WERI-Rb-1 (cell line): ENCODE measurements at regions not wholly inside any gene's neighbourhood (a gene's known extent, or its start where the extent isn't known, plus 50 kb on each side); places are given as distances from the start of the nearest gene placed in this dataset.

ENCODE experiments used
- DNase-seq: peaks from one replicate; pipeline ENCODE4 v3.0.0-alpha.2; 2020
- H3K27ac ChIP-seq: fragments of 250-450 bp; sonication (Bioruptor Pico); 2 replicates; pipeline ENCODE4 v1.5.1; 2020; ENCODE audit warnings: mild to moderate bottlenecking, moderate library complexity
- H3K27me3 ChIP-seq: fragments of 250-450 bp; sonication (Bioruptor Pico); 2 replicates; pipeline ENCODE4 v1.5.1; 2021; ENCODE audit warnings: mild to moderate bottlenecking, low read depth, moderate library complexity; ENCODE audit not compliant: insufficient read depth, severe bottlenecking
- H3K36me3 ChIP-seq: fragments of 250-450 bp; sonication (Bioruptor Pico); 2 replicates; pipeline ENCODE4 v1.5.1; 2020; ENCODE audit warnings: mild to moderate bottlenecking, moderate library complexity
- H3K4me3 ChIP-seq: 2 replicates; pipeline ENCODE4 v1.5.1; 2011; ENCODE audit warnings: low read depth, mild to moderate bottlenecking, control low read depth, low read length
- H3K9me3 ChIP-seq: fragments of 250-450 bp; sonication (Bioruptor Pico); 2 replicates; pipeline ENCODE4 v1.5.1; 2021; ENCODE audit warnings: mild to moderate bottlenecking, moderate library complexity; ENCODE audit not compliant: severe bottlenecking
- TF ChIP-seq, protein P1 (sequence below): IDR thresholded peaks from 2 replicates; pipeline ENCODE4 v1.5.1; 2011; ENCODE audit warnings: low read depth, mild to moderate bottlenecking, control low read depth, inconsistent platforms, low read length

GRCh38 chr14:43903209-43903608, 603.9 kb downstream of the FSCB start:
- Histone ChIP-seq H3K27ac (no peak overlapping the region), H3K36me3 (no peaks in the 10 kb centered on the region), H3K4me3 (no peak overlapping the region), H3K27me3 (peaks cover 7% of the 10 kb centered on the region), H3K9me3 (no peaks in the 10 kb centered on the region)
- TF ChIP-seq, protein P1, sequence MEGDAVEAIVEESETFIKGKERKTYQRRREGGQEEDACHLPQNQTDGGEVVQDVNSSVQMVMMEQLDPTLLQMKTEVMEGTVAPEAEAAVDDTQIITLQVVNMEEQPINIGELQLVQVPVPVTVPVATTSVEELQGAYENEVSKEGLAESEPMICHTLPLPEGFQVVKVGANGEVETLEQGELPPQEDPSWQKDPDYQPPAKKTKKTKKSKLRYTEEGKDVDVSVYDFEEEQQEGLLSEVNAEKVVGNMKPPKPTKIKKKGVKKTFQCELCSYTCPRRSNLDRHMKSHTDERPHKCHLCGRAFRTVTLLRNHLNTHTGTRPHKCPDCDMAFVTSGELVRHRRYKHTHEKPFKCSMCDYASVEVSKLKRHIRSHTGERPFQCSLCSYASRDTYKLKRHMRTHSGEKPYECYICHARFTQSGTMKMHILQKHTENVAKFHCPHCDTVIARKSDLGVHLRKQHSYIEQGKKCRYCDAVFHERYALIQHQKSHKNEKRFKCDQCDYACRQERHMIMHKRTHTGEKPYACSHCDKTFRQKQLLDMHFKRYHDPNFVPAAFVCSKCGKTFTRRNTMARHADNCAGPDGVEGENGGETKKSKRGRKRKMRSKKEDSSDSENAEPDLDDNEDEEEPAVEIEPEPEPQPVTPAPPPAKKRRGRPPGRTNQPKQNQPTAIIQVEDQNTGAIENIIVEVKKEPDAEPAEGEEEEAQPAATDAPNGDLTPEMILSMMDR: no peak
- DNase-seq: no peak

- no peak overlapping the region for H3K4me3 ChIP-seq
- no peak for DNase-seq
- TF ChIP-seq, protein P1: no peak
- no peaks in the 10 kb centered on the region for H3K9me3 ChIP-seq
- no peak overlapping the region for H3K27ac ChIP-seq
- H3K27me3 ChIP-seq: peaks cover 11% of the 10 kb centered on the region
- H3K36me3 ChIP-seq: no peaks in the 10 kb centered on the region
Observed at GRCh38 chr14:43901911-43902673, 605.0 kb downstream of the FSCB start.

DNA sequence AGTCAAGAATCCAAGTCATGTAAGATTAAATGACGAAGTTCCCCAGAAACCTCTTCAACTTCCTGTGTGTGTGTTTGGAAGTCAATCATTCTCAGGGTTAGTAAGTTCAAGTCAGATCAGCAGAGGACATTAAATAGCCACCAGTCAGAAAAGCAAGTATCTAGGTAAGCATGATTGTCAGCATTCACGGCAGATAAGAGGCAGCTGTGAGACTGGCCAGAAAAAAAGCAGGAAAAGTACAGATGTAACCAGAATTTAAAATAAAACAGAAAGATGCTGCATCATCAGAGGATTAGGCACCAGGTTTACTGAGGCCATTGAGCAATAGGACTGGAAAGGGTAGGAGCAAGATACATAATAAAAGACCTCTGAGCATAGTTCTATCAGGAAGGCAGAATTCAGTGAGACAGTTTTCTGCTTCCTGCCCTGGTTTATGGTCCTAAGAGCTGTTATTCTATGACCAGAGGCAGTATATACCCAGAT, 606.9 kb downstream of the FSCB start:
- H3K4me3 ChIP-seq: no peak overlapping the region
- DNase-seq: no peak
- TF ChIP-seq, protein P1: no peak

GRCh38 chr14:43898687-43899086, 608.4 kb downstream of the FSCB start:
- no peak overlapping the region for H3K4me3 ChIP-seq
- no peak for DNase-seq
- no peak overlapping the region for H3K27ac ChIP-seq
- no peaks in the 10 kb centered on the region for H3K9me3 ChIP-seq
- H3K27me3 ChIP-seq: peaks cover 11% of the 10 kb centered on the region
- H3K36me3 ChIP-seq: no peaks in the 10 kb centered on the region
- TF ChIP-seq, protein P1: no peak

More for the DNA sequence above, 606.9 kb downstream of the FSCB start:
- H3K9me3 ChIP-seq: no peaks in the 10 kb centered on the region
- no peak overlapping the region for H3K27ac ChIP-seq
- H3K36me3 ChIP-seq: no peaks in the 10 kb centered on the region
- H3K27me3 ChIP-seq: peaks cover 11% of the 10 kb centered on the region

DNA sequence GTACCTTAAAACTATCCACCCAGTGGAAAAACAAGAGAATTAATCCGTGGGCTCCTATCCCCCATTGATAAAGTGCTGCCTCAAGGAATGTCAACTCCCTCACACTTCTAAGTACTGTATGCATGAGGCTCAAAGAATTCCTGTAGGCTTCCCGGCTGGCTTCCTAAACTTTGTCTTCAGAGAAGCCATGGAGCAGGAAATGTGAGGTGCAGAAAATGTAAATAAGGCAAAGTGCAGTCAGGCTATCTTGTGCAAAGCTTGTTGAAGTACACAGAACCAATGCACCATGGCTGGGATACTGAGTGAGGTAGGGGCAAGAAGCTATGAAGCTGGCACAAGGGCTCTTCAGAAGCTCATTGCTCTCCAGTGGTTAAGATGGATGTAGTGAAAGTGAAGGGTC, 611.0 kb downstream of the FSCB start:
- H3K9me3 ChIP-seq: no peaks in the 10 kb centered on the region
- DNase-seq: no peak
- TF ChIP-seq, protein P1: no peak

More for the DNA sequence above, 611.0 kb downstream of the FSCB start:
- no peak overlapping the region for H3K27ac ChIP-seq
- H3K4me3 ChIP-seq: no peak overlapping the region
- no peaks in the 10 kb centered on the region for H3K36me3 ChIP-seq
- H3K27me3 ChIP-seq: peaks cover 22% of the 10 kb centered on the region
